Astrocyte (in vitro differentiated cells and primary cell): ENCODE measurements at regions not wholly inside any gene's neighbourhood (a gene's known extent, or its start where the extent isn't known, plus 50 kb on each side); places are given as distances from the start of the nearest gene placed in this dataset.

Experiments used
- DNase-seq: peaks from one replicate; pipeline ENCODE4 v3.0.0-alpha.2; 2010; ENCODE audit warnings: low read depth
- FAIRE-seq: peaks from 2 replicates; lab custom pipeline; 2011; peaks lifted over from hg19 to GRCh38; lab: Jason Lieb, UNC
- H2AFZ ChIP-seq: 2 replicates; pipeline ENCODE4 v1.6.0; 2012; ENCODE audit warnings: low read depth, low read length, inconsistent platforms
- H3K27ac ChIP-seq: 2 replicates; pipeline ENCODE4 v1.5.1; 2011; ENCODE audit warnings: low read depth, low read length, inconsistent platforms
- H3K27me3 ChIP-seq: 2 replicates; pipeline ENCODE4 v1.6.0; 2011; ENCODE audit warnings: low read length, inconsistent platforms; ENCODE audit not compliant: insufficient read depth
- H3K36me3 ChIP-seq: 2 replicates; pipeline ENCODE4 v1.5.1; 2011; ENCODE audit warnings: low read length, inconsistent platforms; ENCODE audit not compliant: insufficient read depth
- H3K4me1 ChIP-seq: 2 replicates; pipeline ENCODE4 v1.5.1; 2011; ENCODE audit warnings: low read length, inconsistent platforms; ENCODE audit not compliant: insufficient read depth
- H3K4me2 ChIP-seq: 2 replicates; pipeline ENCODE4 v1.6.0; 2012; ENCODE audit warnings: low read length, inconsistent platforms
- H3K4me3 ChIP-seq: 2 replicates; pipeline ENCODE4 v1.5.1; 2011; ENCODE audit warnings: low read depth, mild to moderate bottlenecking, low read length, inconsistent platforms; ENCODE audit not compliant: insufficient read depth
- H3K79me2 ChIP-seq: 2 replicates; pipeline ENCODE4 v1.6.0; 2012; ENCODE audit warnings: mild to moderate bottlenecking, low read length, inconsistent platforms; ENCODE audit not compliant: insufficient read depth
- H3K9ac ChIP-seq: 2 replicates; pipeline ENCODE4 v1.6.0; 2012; ENCODE audit warnings: mild to moderate bottlenecking, low read length, inconsistent platforms
- H3K9me3 ChIP-seq: 2 replicates; pipeline ENCODE4 v1.5.1; 2012; ENCODE audit warnings: low read depth, mild to moderate bottlenecking, low read length, inconsistent platforms; ENCODE audit not compliant: insufficient read depth
- H4K20me1 ChIP-seq: 2 replicates; pipeline ENCODE4 v1.6.0; 2012; ENCODE audit warnings: low read length, inconsistent platforms; ENCODE audit not compliant: insufficient read depth
- H3K27ac Mint-ChIP-seq: one replicate; pipeline ENCODE4 v1.8.0; 2021; ENCODE audit warnings: mild to moderate bottlenecking, mixed read lengths; ENCODE audit not compliant: unreplicated experiment
- H3K27me3 Mint-ChIP-seq: one replicate; pipeline ENCODE4 v1.8.0; 2021; ENCODE audit warnings: low read depth, mixed read lengths; ENCODE audit not compliant: unreplicated experiment
- H3K36me3 Mint-ChIP-seq: one replicate; pipeline ENCODE4 v1.8.0; 2021; ENCODE audit warnings: low read depth, mixed read lengths; ENCODE audit not compliant: unreplicated experiment
- H3K4me1 Mint-ChIP-seq: one replicate; pipeline ENCODE4 v1.8.0; 2021; ENCODE audit warnings: low read depth, mixed read lengths; ENCODE audit not compliant: unreplicated experiment
- H3K4me3 Mint-ChIP-seq: one replicate; pipeline ENCODE4 v1.8.0; 2021; ENCODE audit warnings: mild to moderate bottlenecking, moderate library complexity, mixed read lengths; ENCODE audit not compliant: unreplicated experiment
- H3K9me3 Mint-ChIP-seq: one replicate; pipeline ENCODE4 v1.8.0; 2021; ENCODE audit warnings: mild to moderate bottlenecking, mixed read lengths; ENCODE audit not compliant: unreplicated experiment
- EZH2 ChIP-seq: IDR thresholded peaks from 2 replicates; pipeline ENCODE4 v1.6.1; 2012; ENCODE audit warnings: mild to moderate bottlenecking, low read length, inconsistent platforms; ENCODE audit not compliant: insufficient read depth
- TF ChIP-seq, protein P1 (sequence below): IDR thresholded peaks from 2 replicates; pipeline ENCODE4 v1.5.1; 2011; ENCODE audit warnings: low read depth, mild to moderate bottlenecking, inconsistent platforms, low read length, moderate library complexity; ENCODE audit not compliant: insufficient read depth

DNA sequence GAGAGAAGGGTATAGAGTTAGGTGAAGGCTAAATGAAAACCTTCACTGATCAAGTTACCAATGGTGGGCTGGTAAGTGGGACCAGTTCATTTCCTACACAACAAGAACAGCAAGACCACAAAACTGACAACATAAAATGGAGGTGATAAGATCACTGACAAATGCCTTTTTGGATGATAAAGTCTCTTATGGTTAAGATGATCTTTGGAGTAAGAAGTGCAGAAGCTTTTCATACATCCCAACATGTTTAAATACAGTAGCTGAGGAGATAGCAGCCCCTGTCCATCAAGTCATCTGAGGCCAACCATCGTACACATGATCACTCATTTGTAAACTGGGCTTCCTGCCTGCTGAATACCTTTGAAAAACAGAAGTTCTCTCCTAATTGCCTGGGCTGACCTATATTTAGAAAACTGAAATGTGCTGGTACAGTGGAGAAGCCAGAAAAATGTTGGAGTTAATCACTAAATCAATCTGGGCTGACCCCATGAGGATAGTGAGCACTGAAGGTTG is 259.0 kb upstream of the ZFHX3 start:
- Histone ChIP-seq H3K4me3 (no peak overlapping the region), H4K20me1 (no peaks in the 10 kb centered on the region), H2AFZ (no peak overlapping the region), H3K27me3 (no peaks in the 10 kb centered on the region), H3K79me2 (no peaks in the 10 kb centered on the region), H3K4me1 (no peaks in the 10 kb centered on the region), H3K4me2 (no peak overlapping the region), H3K27ac (no peak overlapping the region), H3K9me3 (no peaks in the 10 kb centered on the region), H3K36me3 (no peaks in the 10 kb centered on the region), H3K9ac (no peak overlapping the region)
- H3K36me3 Mint-ChIP-seq: no peaks in the 10 kb centered on the region
- H3K9me3 Mint-ChIP-seq: no peaks in the 10 kb centered on the region
- H3K4me3 Mint-ChIP-seq: no peak overlapping the region
- DNase-seq (no peak), FAIRE-seq (no peak)
- H3K4me1 Mint-ChIP-seq: peaks cover 2% of the 10 kb centered on the region
- no peak overlapping the region for H3K27ac Mint-ChIP-seq
- TF ChIP-seq, protein P1, sequence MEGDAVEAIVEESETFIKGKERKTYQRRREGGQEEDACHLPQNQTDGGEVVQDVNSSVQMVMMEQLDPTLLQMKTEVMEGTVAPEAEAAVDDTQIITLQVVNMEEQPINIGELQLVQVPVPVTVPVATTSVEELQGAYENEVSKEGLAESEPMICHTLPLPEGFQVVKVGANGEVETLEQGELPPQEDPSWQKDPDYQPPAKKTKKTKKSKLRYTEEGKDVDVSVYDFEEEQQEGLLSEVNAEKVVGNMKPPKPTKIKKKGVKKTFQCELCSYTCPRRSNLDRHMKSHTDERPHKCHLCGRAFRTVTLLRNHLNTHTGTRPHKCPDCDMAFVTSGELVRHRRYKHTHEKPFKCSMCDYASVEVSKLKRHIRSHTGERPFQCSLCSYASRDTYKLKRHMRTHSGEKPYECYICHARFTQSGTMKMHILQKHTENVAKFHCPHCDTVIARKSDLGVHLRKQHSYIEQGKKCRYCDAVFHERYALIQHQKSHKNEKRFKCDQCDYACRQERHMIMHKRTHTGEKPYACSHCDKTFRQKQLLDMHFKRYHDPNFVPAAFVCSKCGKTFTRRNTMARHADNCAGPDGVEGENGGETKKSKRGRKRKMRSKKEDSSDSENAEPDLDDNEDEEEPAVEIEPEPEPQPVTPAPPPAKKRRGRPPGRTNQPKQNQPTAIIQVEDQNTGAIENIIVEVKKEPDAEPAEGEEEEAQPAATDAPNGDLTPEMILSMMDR: no peak
- no peak for TF ChIP-seq EZH2
- H3K27me3 Mint-ChIP-seq: no peaks in the 10 kb centered on the region

DNA sequence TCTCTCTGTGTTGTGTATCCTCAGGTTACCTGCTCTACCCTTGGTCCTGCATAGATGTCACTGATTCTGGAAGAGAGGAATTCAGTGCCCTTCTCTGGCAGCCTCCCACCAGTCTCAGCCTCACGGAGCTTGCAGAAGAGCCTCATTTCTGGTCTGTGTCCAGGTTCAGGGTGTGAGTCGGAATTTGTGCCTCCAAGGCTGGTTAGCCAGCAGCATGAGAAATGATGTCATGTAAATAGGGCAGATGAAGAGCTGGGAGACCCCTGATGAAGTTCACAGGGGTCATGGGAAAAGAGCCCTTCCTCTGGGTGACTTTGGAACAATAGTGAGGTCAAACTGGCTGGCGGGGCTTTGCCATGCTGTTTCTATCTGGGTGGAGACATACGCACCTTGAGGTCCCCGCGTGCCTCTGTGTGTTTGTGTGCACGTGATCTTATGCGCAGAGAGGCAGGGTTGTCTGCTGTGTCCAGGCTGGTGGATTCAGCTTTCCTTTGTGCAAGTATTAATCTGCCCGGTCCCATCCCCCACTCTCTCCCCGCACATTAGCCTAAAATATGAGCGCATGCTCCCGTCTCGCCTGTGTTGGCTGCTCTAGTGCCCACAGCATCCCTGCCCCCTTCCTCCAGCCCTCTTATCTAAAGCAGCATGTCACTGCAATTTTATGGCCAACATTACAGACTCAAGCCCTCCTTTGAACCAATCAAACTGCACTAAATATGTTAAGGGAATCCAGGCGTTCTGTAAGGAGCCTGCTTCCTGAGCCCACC is 256.3 kb upstream of the ZFHX3 start:
- H3K27me3 ChIP-seq: no peaks in the 10 kb centered on the region
- no peak overlapping the region for H3K9ac ChIP-seq
- H3K9me3 Mint-ChIP-seq: no peaks in the 10 kb centered on the region
- no peak overlapping the region for H3K4me3 ChIP-seq
- H3K9me3 ChIP-seq: no peaks in the 10 kb centered on the region
- H3K27ac Mint-ChIP-seq: no peak overlapping the region
- H3K27me3 Mint-ChIP-seq: peaks cover 3% of the 10 kb centered on the region
- no peaks in the 10 kb centered on the region for H3K79me2 ChIP-seq
- no peaks in the 10 kb centered on the region for H3K36me3 Mint-ChIP-seq
- no peak overlapping the region for H2AFZ ChIP-seq
- DNase-seq (no peak), FAIRE-seq (no peak)
- H3K36me3 ChIP-seq: no peaks in the 10 kb centered on the region
- no peaks in the 10 kb centered on the region for H4K20me1 ChIP-seq
- H3K4me3 Mint-ChIP-seq: no peak overlapping the region
- H3K4me2 ChIP-seq: no peak overlapping the region
- peaks cover 4% of the 10 kb centered on the region for H3K4me1 Mint-ChIP-seq
- TF ChIP-seq, protein P1: no peak
- TF ChIP-seq EZH2: no peak
- H3K4me1 ChIP-seq: no peaks in the 10 kb centered on the region
- H3K27ac ChIP-seq: no peak overlapping the region

DNA sequence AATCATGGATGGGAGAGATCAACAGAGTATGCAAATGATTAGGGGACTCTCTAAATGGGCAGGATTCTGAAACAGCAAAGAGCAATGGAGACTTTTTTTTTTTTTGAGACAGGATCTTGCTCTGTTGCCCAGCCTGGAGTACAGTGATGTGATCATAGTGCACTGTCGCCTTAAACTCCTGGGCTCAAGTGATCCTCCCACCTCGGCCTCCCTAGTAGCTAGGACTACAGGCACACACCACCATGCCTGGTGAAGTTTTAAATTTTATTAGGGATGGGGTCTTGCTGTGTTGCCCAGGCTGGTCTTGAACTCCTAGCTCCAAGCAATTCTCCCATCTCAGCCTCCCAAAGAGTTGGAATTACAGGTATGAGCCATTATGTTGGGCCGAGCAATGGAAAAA is 255.0 kb upstream of the ZFHX3 start:
- Histone ChIP-seq H3K9me3 (no peaks in the 10 kb centered on the region), H2AFZ (no peak overlapping the region), H3K4me2 (no peak overlapping the region), H3K27ac (no peak overlapping the region), H3K4me3 (no peak overlapping the region), H4K20me1 (no peaks in the 10 kb centered on the region), H3K4me1 (no peaks in the 10 kb centered on the region), H3K36me3 (no peaks in the 10 kb centered on the region), H3K9ac (no peak overlapping the region), H3K27me3 (no peaks in the 10 kb centered on the region), H3K79me2 (no peaks in the 10 kb centered on the region)
- Mint-ChIP-seq H3K4me3 (no peak overlapping the region), H3K36me3 (no peaks in the 10 kb centered on the region), H3K4me1 (peaks cover 12% of the 10 kb centered on the region), H3K27me3 (peaks cover 3% of the 10 kb centered on the region), H3K27ac (no peak overlapping the region), H3K9me3 (no peaks in the 10 kb centered on the region)
- TF ChIP-seq, protein P1: no peak
- no peak for TF ChIP-seq EZH2
- FAIRE-seq (no peak), DNase-seq (no peak)
